Stimulated activated CD8-positive, alpha-beta memory T cell treated with anti-CD3 and anti-CD28 coated beads, Interleukin-12 subunit alpha, Interleukin-12 subunit beta, amount 100 ng/mL, for 4 hours (primary cell): ENCODE measurements at regions not wholly inside any gene's neighbourhood (a gene's known extent, or its start where the extent isn't known, plus 50 kb on each side); places are given as distances from the start of the nearest gene placed in this dataset.

Source experiments
- DNase-seq: peaks from one replicate; pipeline ENCODE4 v3.0.0-alpha.2; 2020; ENCODE audit warnings: low read depth

GRCh38 chrX:5829469-5829868 lies 399.2 kb downstream of the NLGN4X start:
- DNase-seq = no peak

GRCh38 chrX:5829060-5829459 lies 399.6 kb downstream of the NLGN4X start:
- no peak for DNase-seq

- no peak for DNase-seq
Observed at GRCh38 chrX:5823903-5824302, 404.8 kb downstream of the NLGN4X start.

- no peak for DNase-seq
Observed at GRCh38 chrX:5810636-5811035, 418.0 kb downstream of the NLGN4X start.

- no peak for DNase-seq
Observed at GRCh38 chrX:5807181-5807580, 421.5 kb downstream of the NLGN4X start.

GRCh38 chrX:5802391-5802790 lies 426.3 kb downstream of the NLGN4X start:
- DNase-seq = no peak

GRCh38 chrX:5791721-5792120 lies 436.9 kb downstream of the NLGN4X start:
- DNase-seq = no peak

GRCh38 chrX:5788910-5789309 lies 439.8 kb downstream of the NLGN4X start:
- no peak for DNase-seq

- DNase-seq = no peak
Observed at GRCh38 chrX:5780821-5781220, 447.8 kb downstream of the NLGN4X start.

GRCh38 chrX:5775846-5776430 lies 452.7 kb downstream of the NLGN4X start:
- no peak for DNase-seq

- DNase-seq = no peak
Observed at GRCh38 chrX:5774446-5774845, 454.2 kb downstream of the NLGN4X start.

- DNase-seq = no peak
Observed at GRCh38 chrX:5771441-5771840, 457.2 kb downstream of the NLGN4X start.

- DNase-seq = no peak
Observed at GRCh38 chrX:5756616-5757015, 472.1 kb downstream of the NLGN4X start.

GRCh38 chrX:5753291-5753690 lies 475.4 kb downstream of the NLGN4X start:
- no peak for DNase-seq

GRCh38 chrX:5752831-5753230 lies 475.8 kb downstream of the NLGN4X start:
- no peak for DNase-seq

- DNase-seq = no peak
Observed at GRCh38 chrX:5748586-5749150, 480.0 kb downstream of the NLGN4X start.

- DNase-seq = no peak
Observed at GRCh38 chrX:5746231-5746630, 482.4 kb downstream of the NLGN4X start.

- DNase-seq = no peak
Observed at GRCh38 chrX:5733501-5733900, 495.2 kb downstream of the NLGN4X start.

- DNase-seq = no peak
Observed at GRCh38 chrX:5730556-5730955, 498.1 kb downstream of the NLGN4X start.

- no peak for DNase-seq
Observed at GRCh38 chrX:5726224-5726623, 502.4 kb downstream of the NLGN4X start.

- DNase-seq = no peak
Observed at GRCh38 chrX:5724123-5724522, 504.5 kb downstream of the NLGN4X start.

GRCh38 chrX:5718651-5719050 lies 510.0 kb downstream of the NLGN4X start:
- no peak for DNase-seq

GRCh38 chrX:5716666-5717065 lies 512.0 kb downstream of the NLGN4X start:
- no peak for DNase-seq

GRCh38 chrX:5708251-5708650 lies 520.4 kb downstream of the NLGN4X start:
- no peak for DNase-seq
